GM12878 (cell line): ENCODE measurements at regions not wholly inside any gene's neighbourhood (a gene's known extent, or its start where the extent isn't known, plus 50 kb on each side); places are given as distances from the start of the nearest gene placed in this dataset.

Experiments used
- ATAC-seq: fragments of 200-7000 bp; cut with Tn5 transposase; 3 replicates; pipeline ENCODE4 v1.9.1; 2020; ENCODE audit warnings: mild to moderate bottlenecking, moderate library complexity
- BruUV-seq: library from RNA; stranded (reverse); fragments of 400-500 nt; replicated peaks from 2 replicates; lab custom pipeline; 2021; lab: Mats Ljungman, UMichigan
- CTCF ChIA-PET: fragments of 300-600 bp; sonication (Branson Sonifier 250); formaldehyde crosslinking; extraction: SDS; loops from one replicate; lab custom pipeline; 2021; ENCODE audit warnings: inconsistent platforms; lab: Yijun Ruan, JAX
- POLR2A ChIA-PET: fragments of 350-600 bp; formaldehyde crosslinking; extraction: SDS; loops from one replicate; lab custom pipeline; 2021; ENCODE audit warnings: inconsistent platforms; lab: Charles Lee
- RAD21 ChIA-PET: fragments of 300-600 bp; sonication (Branson Sonifier 250); formaldehyde crosslinking; loops from one replicate; lab custom pipeline; 2023; ENCODE audit warnings: antibody characterized with exemption; ENCODE audit not compliant: unreplicated experiment; lab: Charles Lee
- SMC1A ChIA-PET: fragments of 300-600 bp; sonication (Branson Sonifier 250); formaldehyde crosslinking; loops from one replicate; lab custom pipeline; 2023; ENCODE audit not compliant: unreplicated experiment, uncharacterized antibody; lab: Charles Lee
- DNase-seq: peaks from one replicate; pipeline ENCODE4 v3.0.0-alpha.2; 2011; ENCODE audit warnings: low read depth, low spot score
- FAIRE-seq: peaks from 3 replicates; lab custom pipeline; 2011; peaks lifted over from hg19 to GRCh38; lab: Jason Lieb, UNC
- H2AFZ ChIP-seq: 2 replicates; pipeline ENCODE4 v1.6.0; 2011; ENCODE audit warnings: low read depth, low read length, control low read depth; ENCODE audit not compliant: control insufficient read depth
- H3K27ac ChIP-seq: 2 replicates; pipeline ENCODE4 v1.5.1; 2011; ENCODE audit warnings: control low read depth; ENCODE audit not compliant: control insufficient read depth, insufficient read depth
- H3K27me3 ChIP-seq, 2 experiments: replicated peaks in 1 of 2; 2 replicates each; pipeline versions ENCODE4 v1.6.0 to v1.6.1; 2011; ENCODE audit warnings: low read length in 1 of 2; ENCODE audit not compliant: control insufficient read depth in 2 of 2, insufficient read depth in 2 of 2
- H3K36me3 ChIP-seq, 2 experiments: 2 replicates each; pipeline ENCODE4 v1.5.1; 2011; ENCODE audit warnings: low read length in 1 of 2; ENCODE audit not compliant: control insufficient read depth in 2 of 2, insufficient read depth in 2 of 2
- H3K4me1 ChIP-seq: 2 replicates; pipeline ENCODE4 v1.6.1; 2011; ENCODE audit warnings: mild to moderate bottlenecking, low read length, moderate library complexity, mixed read lengths; ENCODE audit not compliant: control insufficient read depth, insufficient read depth
- H3K4me2 ChIP-seq: 2 replicates; pipeline ENCODE4 v1.6.0; 2011; ENCODE audit warnings: control low read depth; ENCODE audit not compliant: control insufficient read depth, insufficient read depth
- H3K4me3 ChIP-seq: fragments of 200-600 bp; sonication (generic); 2 replicates; pipeline ENCODE4 v1.5.1; 2016
- H3K79me2 ChIP-seq: 2 replicates; pipeline ENCODE4 v1.6.0; 2011; ENCODE audit warnings: low read length; ENCODE audit not compliant: control insufficient read depth, insufficient read depth
- H3K9ac ChIP-seq: 2 replicates; pipeline ENCODE4 v1.8.0; 2011; ENCODE audit warnings: low read length, control low read depth, mixed read lengths; ENCODE audit not compliant: control insufficient read depth, insufficient read depth
- H3K9me3 ChIP-seq: replicated peaks from 3 replicates; pipeline ENCODE4 v1.5.1; 2011; ENCODE audit warnings: mild to moderate bottlenecking, low read length; ENCODE audit not compliant: control insufficient read depth, insufficient read depth
- H4K20me1 ChIP-seq: 2 replicates; pipeline ENCODE4 v1.6.0; 2011; ENCODE audit not compliant: control insufficient read depth, insufficient read depth
- CBFB ChIP-seq: IDR thresholded peaks from 2 replicates; pipeline ENCODE4 v1.6.1; 2016; ENCODE audit warnings: antibody characterized with exemption, low read depth
- CHD1 ChIP-seq: IDR thresholded peaks from 2 replicates; pipeline ENCODE4 v1.6.1; 2012; ENCODE audit warnings: low read depth, low read length, improper control_type of control experiment
- EZH2 ChIP-seq: IDR thresholded peaks from 2 replicates; pipeline ENCODE4 v1.6.1; 2012; ENCODE audit warnings: low read depth, mild to moderate bottlenecking, control low read depth, inconsistent platforms, low read length, borderline replicate concordance; ENCODE audit not compliant: control insufficient read depth
- IKZF2 ChIP-seq, 2 experiments: fragments of 450-650 bp; IDR thresholded peaks; 2 replicates each; pipeline ENCODE4 v1.6.1; 2017; ENCODE audit warnings: mild to moderate bottlenecking in 2 of 2, moderate library complexity in 2 of 2
- JUNB ChIP-seq: IDR thresholded peaks from 2 replicates; pipeline ENCODE4 v1.6.1; 2016; ENCODE audit warnings: antibody characterized with exemption, mild to moderate bottlenecking
- KLF5 ChIP-seq: fragments of 450-650 bp; IDR thresholded peaks from 2 replicates; pipeline ENCODE4 v1.6.1; 2014; ENCODE audit warnings: mild to moderate bottlenecking; ENCODE audit not compliant: partially characterized antibody
- MEF2A ChIP-seq: IDR thresholded peaks from 2 replicates; pipeline ENCODE4 v1.6.1; 2011; ENCODE audit warnings: low read depth, mild to moderate bottlenecking, low read length, moderate library complexity; ENCODE audit not compliant: insufficient read depth
- MYC ChIP-seq: IDR thresholded peaks from 2 replicates; pipeline ENCODE4 v1.6.1; 2011; ENCODE audit warnings: mild to moderate bottlenecking, low read length, moderate library complexity, inconsistent platforms; ENCODE audit not compliant: insufficient read depth, insufficient replicate concordance, insufficient read length, severe bottlenecking
- NFXL1 ChIP-seq: fragments of 450-650 bp; IDR thresholded peaks from 2 replicates; pipeline ENCODE4 v1.6.1; 2017; ENCODE audit warnings: antibody characterized with exemption, mild to moderate bottlenecking, borderline replicate concordance
- NR2F1 ChIP-seq: fragments of 450-650 bp; conservative IDR thresholded peaks from 2 replicates; pipeline ENCODE4 v1.6.1; 2017; ENCODE audit warnings: mild to moderate bottlenecking
- PAX5 ChIP-seq: IDR thresholded peaks from 2 replicates; pipeline ENCODE4 v1.6.1; 2011; ENCODE audit warnings: low read depth, low read length, borderline replicate concordance
- POLR2A ChIP-seq: IDR thresholded peaks from 2 replicates; pipeline ENCODE4 v1.6.1; 2011; ENCODE audit warnings: low read depth, mild to moderate bottlenecking, low read length
- RAD51 ChIP-seq: fragments of 450-650 bp; IDR thresholded peaks from 2 replicates; pipeline ENCODE4 v1.6.1; 2016; ENCODE audit warnings: moderate library complexity, mild to moderate bottlenecking, inconsistent platforms
- REST ChIP-seq: IDR thresholded peaks from 2 replicates; pipeline ENCODE4 v1.6.1; 2012; ENCODE audit warnings: mild to moderate bottlenecking, low read depth, low read length
- RUNX3 ChIP-seq: IDR thresholded peaks from 2 replicates; pipeline ENCODE4 v1.6.1; 2012; ENCODE audit warnings: low read length, inconsistent platforms
- STAT1 ChIP-seq: fragments of 450-650 bp; conservative IDR thresholded peaks from 2 replicates; pipeline ENCODE4 v1.6.1; 2014; ENCODE audit warnings: antibody characterized with exemption, mild to moderate bottlenecking
- USF1 ChIP-seq: IDR thresholded peaks from 2 replicates; pipeline ENCODE4 v1.6.1; 2011; ENCODE audit warnings: borderline replicate concordance, low read depth, mild to moderate bottlenecking, moderate library complexity, mixed read lengths, low read length; ENCODE audit not compliant: insufficient read depth; ENCODE audit errors: extremely low read length
- WRNIP1 ChIP-seq: IDR thresholded peaks from 2 replicates; pipeline ENCODE4 v1.6.1; 2011; ENCODE audit warnings: low read depth, low read length, improper control_type of control experiment, borderline replicate concordance
- ZNF217 ChIP-seq: fragments of 450-650 bp; IDR thresholded peaks from 2 replicates; pipeline ENCODE4 v1.6.1; 2017; ENCODE audit warnings: antibody characterized with exemption, mild to moderate bottlenecking
- WGBS: methylation state at CpG from one replicate; pipeline ENCODE4 v1.1.6; 2016; ENCODE audit warnings: low lambda C conversion rate; ENCODE audit not compliant: insufficient replicate concordance, insufficient coverage; ENCODE audit errors: missing lambda C conversion rate; 5-methylcytosine and 5-hydroxymethylcytosine counted together
- in situ Hi-C: fragments of 300-500 bp; cut with MboI; formaldehyde crosslinking; loops from 9 replicates; pipeline ENCODE4 v1.14.3; 2018; ENCODE audit warnings: mixed read lengths
- intact Hi-C: fragments of 100-400 bp; cut with micrococcal nuclease; formaldehyde crosslinking; loops from one replicate; pipeline ENCODE4 v1.14.2; 2022; ENCODE audit not compliant: unreplicated experiment

GRCh38 chr9:99490729-99491128, 268.6 kb downstream of the SEC61B start (continued):
- no peak for TF ChIP-seq MEF2A
- no peak for TF ChIP-seq WRNIP1
- TF ChIP-seq STAT1 = no peak
- TF ChIP-seq, all 136 proteins: peak for 0

GRCh38 chr9:99491408-99492158, 269.5 kb downstream of the SEC61B start:
- 44% methylated on average over 10 of the region's 10 CpGs for WGBS
- Histone ChIP-seq H3K27me3 (no peaks in the 10 kb centered on the region), H3K4me1 (peaks cover 5% of the 10 kb centered on the region), H2AFZ (no peak overlapping the region), H3K4me3 (no peak overlapping the region), H3K36me3 (no peaks in the 10 kb centered on the region), H4K20me1 (no peaks in the 10 kb centered on the region), H3K27ac (no peak overlapping the region), H3K4me2 (peak overlapping the region; percentile 27), H3K9me3 (no peaks in the 10 kb centered on the region), H3K9ac (no peak overlapping the region), H3K79me2 (no peaks in the 10 kb centered on the region)
- RAD21 ChIA-PET = interaction anchor here (1.0 to 1.3 kb wide), 2 partner anchors 22 to 24 kb away, joined by 3 to 5 read pairs; no protein-coding TSS in a partner anchor
- CTCF ChIA-PET = interaction anchor here (0.8 to 1.5 kb wide), 2 partner anchors 20 to 22 kb away, joined by 3 to 4 read pairs; no protein-coding TSS in a partner anchor
- SMC1A ChIA-PET = interaction anchor here (0.8 to 1.5 kb wide), 7 partner anchors 22 to 226 kb away, joined by 3 to 5 read pairs (median 3); no protein-coding TSS in a partner anchor
- ATAC-seq (peak; percentile 87), DNase-seq (peak; percentile 20), FAIRE-seq (peak; percentile 44)
- intact Hi-C loops = no loop called here
- POLR2A ChIA-PET = no interaction called here
- no TSS peak for BruUV-seq
- in situ Hi-C loops = no loop called here
- TF ChIP-seq POLR2A = no peak
- TF ChIP-seq USF1 = no peak
- no peak for TF ChIP-seq MYC
- peak; percentile 71; the same call in 1 of the 2 replicates for TF ChIP-seq NFXL1
- TF ChIP-seq REST = no peak
- TF ChIP-seq EZH2 = no peak
- TF ChIP-seq NR2F1 = peak; percentile 88
- no peak for TF ChIP-seq CHD1
- TF ChIP-seq RUNX3 = peak; percentile 57; the same call in 1 of the 2 replicates
- TF ChIP-seq ZNF217 = no peak
- TF ChIP-seq RAD51 = no peak
- peak; percentile 32; the same call in 1 of the 2 replicates for TF ChIP-seq CBFB
- peak; percentile 49 to 71; a peak in 3 of 4 replicates for TF ChIP-seq IKZF2 (IDR thresholded peaks at IDR 0.05)
- TF ChIP-seq JUNB = 0 out of 2 replicates have a peak, but pooled peaks have one; percentile 17
- TF ChIP-seq PAX5 = no peak
- no peak for TF ChIP-seq KLF5
